ENCODE measurements at regions not wholly inside any gene's neighbourhood (a gene's known extent, or its start where the extent isn't known, plus 50 kb on each side); places are given as distances from the start of the nearest gene placed in this dataset.

DNA sequence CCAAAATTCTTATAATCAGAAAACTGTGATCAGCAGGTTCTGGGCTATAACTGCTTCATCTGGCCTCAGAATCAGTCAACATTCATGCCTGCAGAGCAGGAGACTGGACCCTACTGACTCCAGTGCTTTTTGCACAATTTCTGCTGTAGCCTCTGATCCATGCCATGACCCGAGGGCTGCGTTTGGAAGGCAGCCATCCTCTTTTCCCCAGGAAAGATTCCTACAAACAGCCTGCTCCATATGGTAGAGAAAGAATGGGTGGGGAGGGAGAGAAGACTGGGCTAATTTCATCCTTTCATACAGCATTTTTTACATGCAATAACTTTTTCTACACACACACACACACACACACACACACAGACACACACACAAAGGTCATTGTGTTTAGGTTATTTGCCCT is 133.0 kb upstream of the MMADHC start:
- Histone ChIP-seq H3K27ac (no peak overlapping the region), H3K4me3 (no peak overlapping the region), H2AFZ (no peak overlapping the region), H3K4me2 (no peak overlapping the region), H3K9me3 (ENCODE audit: insufficient read depth, low read depth) (no peaks in the 10 kb centered on the region), H3K27me3 (ENCODE audit: insufficient read depth, low read depth) (no peaks in the 10 kb centered on the region), H4K20me1 (ENCODE audit: insufficient read depth) (no peaks in the 10 kb centered on the region), H3F3A (ENCODE audit: insufficient read depth, low read depth) (no peaks in the 10 kb centered on the region), H3K9me2 (ENCODE audit: insufficient read depth) (no peaks in the 10 kb centered on the region), H3K4me1 (replicated peaks; ENCODE audit: insufficient read depth) (no peaks in the 10 kb centered on the region), H3K79me2 (ENCODE audit: low read depth) (no peaks in the 10 kb centered on the region), H3K36me3 (ENCODE audit: low read depth) (no peaks in the 10 kb centered on the region)
- ChIA-PET CTCF (no interaction called here), POLR2A (ENCODE audit: unreplicated experiment) (no interaction called here)
- DNase-seq = no peak
- no TSS peak for BruUV-seq (replicated peaks)
- intact Hi-C loops (cut with micrococcal nuclease; ENCODE audit: unreplicated experiment) = no loop called here
- TF ChIP-seq, protein P1, sequence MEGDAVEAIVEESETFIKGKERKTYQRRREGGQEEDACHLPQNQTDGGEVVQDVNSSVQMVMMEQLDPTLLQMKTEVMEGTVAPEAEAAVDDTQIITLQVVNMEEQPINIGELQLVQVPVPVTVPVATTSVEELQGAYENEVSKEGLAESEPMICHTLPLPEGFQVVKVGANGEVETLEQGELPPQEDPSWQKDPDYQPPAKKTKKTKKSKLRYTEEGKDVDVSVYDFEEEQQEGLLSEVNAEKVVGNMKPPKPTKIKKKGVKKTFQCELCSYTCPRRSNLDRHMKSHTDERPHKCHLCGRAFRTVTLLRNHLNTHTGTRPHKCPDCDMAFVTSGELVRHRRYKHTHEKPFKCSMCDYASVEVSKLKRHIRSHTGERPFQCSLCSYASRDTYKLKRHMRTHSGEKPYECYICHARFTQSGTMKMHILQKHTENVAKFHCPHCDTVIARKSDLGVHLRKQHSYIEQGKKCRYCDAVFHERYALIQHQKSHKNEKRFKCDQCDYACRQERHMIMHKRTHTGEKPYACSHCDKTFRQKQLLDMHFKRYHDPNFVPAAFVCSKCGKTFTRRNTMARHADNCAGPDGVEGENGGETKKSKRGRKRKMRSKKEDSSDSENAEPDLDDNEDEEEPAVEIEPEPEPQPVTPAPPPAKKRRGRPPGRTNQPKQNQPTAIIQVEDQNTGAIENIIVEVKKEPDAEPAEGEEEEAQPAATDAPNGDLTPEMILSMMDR (conservative IDR thresholded peaks at IDR 0.05) = no peak
- no peak for TF ChIP-seq EZH2 (IDR thresholded peaks at IDR 0.05; ENCODE audit: low read depth)

- DNase-seq = no peak
- POLR2A ChIA-PET (ENCODE audit: unreplicated experiment) = no interaction called here
Observed at GRCh38 chr2:149719695-149720094, 132.1 kb upstream of the MMADHC start.

DNA sequence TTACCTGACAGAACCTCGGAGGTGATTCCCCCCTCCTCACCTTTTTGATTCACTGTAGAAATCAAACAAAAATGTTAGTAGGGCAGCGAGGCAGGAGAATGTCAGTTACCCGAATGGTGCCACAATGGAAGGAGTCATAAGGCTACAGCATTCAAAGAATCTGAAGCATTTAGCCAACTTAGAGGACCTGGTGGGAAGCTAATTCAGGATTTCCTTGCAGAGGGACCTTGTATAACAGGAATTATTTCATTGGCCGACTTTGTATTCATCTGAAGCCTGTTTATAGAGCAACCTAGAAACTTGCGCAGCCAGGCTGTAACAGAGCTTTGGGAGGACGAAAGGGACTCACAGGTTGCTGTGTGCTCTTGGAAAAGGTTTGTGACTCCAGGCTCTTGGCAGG is 129.1 kb upstream of the MMADHC start:
- no peak for DNase-seq
- no TSS peak for BruUV-seq (replicated peaks)
- intact Hi-C loops (cut with micrococcal nuclease; ENCODE audit: unreplicated experiment) = no loop called here
- POLR2A ChIA-PET (ENCODE audit: unreplicated experiment) = no interaction called here
- no peaks in the 10 kb centered on the region for H3K9me2 ChIP-seq (ENCODE audit: insufficient read depth)
- no peaks in the 10 kb centered on the region for H3K9me3 ChIP-seq (ENCODE audit: insufficient read depth, low read depth)
- no peaks in the 10 kb centered on the region for H3K4me1 ChIP-seq (replicated peaks; ENCODE audit: insufficient read depth)
- H3K4me2 ChIP-seq = no peak overlapping the region
- no peaks in the 10 kb centered on the region for H3K79me2 ChIP-seq (ENCODE audit: low read depth)
- no peaks in the 10 kb centered on the region for H3F3A ChIP-seq (ENCODE audit: insufficient read depth, low read depth)
- no peak overlapping the region for H2AFZ ChIP-seq
- H4K20me1 ChIP-seq (ENCODE audit: insufficient read depth) = no peaks in the 10 kb centered on the region
- H3K27ac ChIP-seq = no peak overlapping the region
- no peaks in the 10 kb centered on the region for H3K27me3 ChIP-seq (ENCODE audit: insufficient read depth, low read depth)
- H3K36me3 ChIP-seq (ENCODE audit: low read depth) = no peaks in the 10 kb centered on the region
- CTCF ChIA-PET = no interaction called here
- no peak for TF ChIP-seq EZH2 (IDR thresholded peaks at IDR 0.05; ENCODE audit: low read depth)
- TF ChIP-seq, protein P1 (conservative IDR thresholded peaks at IDR 0.05) = no peak
- H3K4me3 ChIP-seq = no peak overlapping the region

More at GRCh38 chr2:149719695-149720094, 132.1 kb upstream of the MMADHC start:
- BruUV-seq (replicated peaks) = no TSS peak
- Histone ChIP-seq H3K4me1 (replicated peaks; ENCODE audit: insufficient read depth) (no peaks in the 10 kb centered on the region), H2AFZ (no peak overlapping the region), H4K20me1 (ENCODE audit: insufficient read depth) (no peaks in the 10 kb centered on the region), H3K9me2 (ENCODE audit: insufficient read depth) (no peaks in the 10 kb centered on the region), H3K4me3 (no peak overlapping the region), H3K79me2 (ENCODE audit: low read depth) (no peaks in the 10 kb centered on the region), H3K36me3 (ENCODE audit: low read depth) (no peaks in the 10 kb centered on the region), H3F3A (ENCODE audit: insufficient read depth, low read depth) (no peaks in the 10 kb centered on the region), H3K27ac (no peak overlapping the region), H3K27me3 (ENCODE audit: insufficient read depth, low read depth) (no peaks in the 10 kb centered on the region), H3K4me2 (no peak overlapping the region), H3K9me3 (ENCODE audit: insufficient read depth, low read depth) (no peaks in the 10 kb centered on the region)
- intact Hi-C loops (cut with micrococcal nuclease; ENCODE audit: unreplicated experiment) = no loop called here
- CTCF ChIA-PET = no interaction called here
- no peak for TF ChIP-seq EZH2 (IDR thresholded peaks at IDR 0.05; ENCODE audit: low read depth)
- TF ChIP-seq, protein P1 (conservative IDR thresholded peaks at IDR 0.05) = no peak

Measured in PC-9 (cell line).